Neural cell (in vitro differentiated cells): ENCODE measurements at regions not wholly inside any gene's neighbourhood (a gene's known extent, or its start where the extent isn't known, plus 50 kb on each side); places are given as distances from the start of the nearest gene placed in this dataset.

Source experiments
- EP300 ChIP-seq: fragments of 450-650 bp; conservative IDR thresholded peaks from 2 replicates; pipeline ENCODE4 v1.6.1; 2014; ENCODE audit warnings: antibody characterized with exemption, mild to moderate bottlenecking, moderate library complexity; ENCODE audit not compliant: poor library complexity, severe bottlenecking
- MXI1 ChIP-seq: fragments of 450-650 bp; conservative IDR thresholded peaks from 2 replicates; pipeline ENCODE4 v1.6.1; 2014; ENCODE audit warnings: antibody characterized with exemption, mild to moderate bottlenecking; ENCODE audit not compliant: poor library complexity, severe bottlenecking
- SMC3 ChIP-seq: fragments of 450-650 bp; conservative IDR thresholded peaks from 2 replicates; pipeline ENCODE4 v1.6.1; 2014; ENCODE audit warnings: antibody characterized with exemption, mild to moderate bottlenecking, moderate library complexity; ENCODE audit not compliant: poor library complexity
- TF ChIP-seq, protein P1 (sequence below): fragments of 450-650 bp; IDR thresholded peaks from 2 replicates; pipeline ENCODE4 v1.5.1; 2014; ENCODE audit warnings: antibody characterized with exemption, mild to moderate bottlenecking, moderate library complexity; ENCODE audit not compliant: poor library complexity, severe bottlenecking

GRCh38 chr10:28869606-28870201 is 192.4 kb downstream of the BAMBI start:
- TF ChIP-seq, protein P1, sequence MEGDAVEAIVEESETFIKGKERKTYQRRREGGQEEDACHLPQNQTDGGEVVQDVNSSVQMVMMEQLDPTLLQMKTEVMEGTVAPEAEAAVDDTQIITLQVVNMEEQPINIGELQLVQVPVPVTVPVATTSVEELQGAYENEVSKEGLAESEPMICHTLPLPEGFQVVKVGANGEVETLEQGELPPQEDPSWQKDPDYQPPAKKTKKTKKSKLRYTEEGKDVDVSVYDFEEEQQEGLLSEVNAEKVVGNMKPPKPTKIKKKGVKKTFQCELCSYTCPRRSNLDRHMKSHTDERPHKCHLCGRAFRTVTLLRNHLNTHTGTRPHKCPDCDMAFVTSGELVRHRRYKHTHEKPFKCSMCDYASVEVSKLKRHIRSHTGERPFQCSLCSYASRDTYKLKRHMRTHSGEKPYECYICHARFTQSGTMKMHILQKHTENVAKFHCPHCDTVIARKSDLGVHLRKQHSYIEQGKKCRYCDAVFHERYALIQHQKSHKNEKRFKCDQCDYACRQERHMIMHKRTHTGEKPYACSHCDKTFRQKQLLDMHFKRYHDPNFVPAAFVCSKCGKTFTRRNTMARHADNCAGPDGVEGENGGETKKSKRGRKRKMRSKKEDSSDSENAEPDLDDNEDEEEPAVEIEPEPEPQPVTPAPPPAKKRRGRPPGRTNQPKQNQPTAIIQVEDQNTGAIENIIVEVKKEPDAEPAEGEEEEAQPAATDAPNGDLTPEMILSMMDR = no peak
- TF ChIP-seq MXI1 = no peak
- no peak for TF ChIP-seq SMC3
- TF ChIP-seq EP300 = no peak
